Smooth muscle cell (in vitro differentiated cells): ENCODE measurements at regions not wholly inside any gene's neighbourhood (a gene's known extent, or its start where the extent isn't known, plus 50 kb on each side); places are given as distances from the start of the nearest gene placed in this dataset.

Experiments
- DNase-seq: peaks from one replicate; lab custom pipeline; 2025; ENCODE audit not compliant: unreplicated experiment; lab: John Stamatoyannopoulos, UW
- H2AFZ ChIP-seq: fragments of 200-600 bp; sonication (generic); 2 replicates; pipeline ENCODE4 v1.6.0; 2016; ENCODE audit warnings: antibody characterized with exemption, low read depth, mild to moderate bottlenecking
- H3F3A ChIP-seq: fragments of 200-600 bp; sonication (generic); 2 replicates; pipeline ENCODE4 v1.6.0; 2017; ENCODE audit warnings: antibody characterized with exemption, low read depth
- H3K27ac ChIP-seq: fragments of 200-600 bp; sonication (generic); 2 replicates; pipeline ENCODE4 v1.5.1; 2016; ENCODE audit warnings: low read depth, mild to moderate bottlenecking
- H3K27me3 ChIP-seq: fragments of 200-600 bp; sonication (generic); 2 replicates; pipeline ENCODE4 v1.6.1; 2016; ENCODE audit warnings: low read depth, mild to moderate bottlenecking
- H3K36me3 ChIP-seq: fragments of 200-600 bp; sonication (generic); 2 replicates; pipeline ENCODE4 v1.5.1; 2016; ENCODE audit warnings: low read depth
- H3K4me1 ChIP-seq: fragments of 200-600 bp; sonication (generic); 2 replicates; pipeline ENCODE4 v1.5.1; 2016; ENCODE audit warnings: low read depth
- H3K4me2 ChIP-seq: fragments of 200-600 bp; sonication (generic); 2 replicates; pipeline ENCODE4 v1.6.0; 2016; ENCODE audit warnings: mild to moderate bottlenecking
- H3K4me3 ChIP-seq: fragments of 200-600 bp; sonication (generic); 2 replicates; pipeline ENCODE4 v1.5.1; 2016; ENCODE audit warnings: mild to moderate bottlenecking
- H3K79me2 ChIP-seq: fragments of 200-600 bp; sonication (generic); 2 replicates; pipeline ENCODE4 v1.6.0; 2016; ENCODE audit warnings: low read depth, mild to moderate bottlenecking
- H3K9ac ChIP-seq: fragments of 200-600 bp; sonication (generic); 2 replicates; pipeline ENCODE4 v1.6.0; 2016; ENCODE audit warnings: low read depth
- H3K9me3 ChIP-seq: fragments of 200-600 bp; sonication (generic); replicated peaks from 2 replicates; pipeline ENCODE4 v1.5.1; 2016; ENCODE audit warnings: low read depth
- H4K20me1 ChIP-seq: fragments of 200-600 bp; sonication (generic); 2 replicates; pipeline ENCODE4 v1.6.0; 2016; ENCODE audit warnings: low read depth
- WGBS: methylation state at CpG from one replicate; pipeline ENCODE4 v1.1.7; 2016; ENCODE audit warnings: low lambda C conversion rate; 5-methylcytosine and 5-hydroxymethylcytosine counted together
- TF ChIP-seq, protein P1 (sequence below): fragments of 200-600 bp; sonication (generic); IDR thresholded peaks from 2 replicates; pipeline ENCODE4 v1.5.1; 2017; ENCODE audit warnings: borderline replicate concordance, mild to moderate bottlenecking, antibody characterized with exemption; ENCODE audit not compliant: insufficient read depth, poor library complexity, severe bottlenecking

DNA sequence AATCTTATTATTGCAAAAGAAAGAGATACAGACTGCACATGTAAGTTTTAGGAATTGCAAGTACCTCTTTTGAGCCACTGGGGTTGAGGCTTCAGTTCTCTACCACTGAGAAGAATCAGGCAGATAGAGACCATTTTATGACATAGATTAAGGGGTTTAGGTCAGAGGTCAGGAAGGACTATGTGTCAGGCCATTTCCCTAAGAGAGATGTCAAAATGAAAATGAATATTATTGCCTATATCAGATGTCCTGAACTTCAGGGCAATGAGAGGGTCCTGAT, 113.7 kb downstream of the GATA6 start:
- DNase-seq = no peak
- Histone ChIP-seq H3K36me3 (no peaks in the 10 kb centered on the region), H4K20me1 (no peaks in the 10 kb centered on the region), H3K27me3 (no peaks in the 10 kb centered on the region), H3K4me3 (no peak overlapping the region), H2AFZ (no peak overlapping the region), H3K9me3 (no peaks in the 10 kb centered on the region), H3K27ac (peak overlapping the region; percentile 94), H3K4me2 (peak overlapping the region; percentile 38), H3K79me2 (no peaks in the 10 kb centered on the region), H3K4me1 (no peaks in the 10 kb centered on the region), H3K9ac (peak overlapping the region; percentile 68), H3F3A (peaks cover 4% of the 10 kb centered on the region)
- TF ChIP-seq, protein P1, sequence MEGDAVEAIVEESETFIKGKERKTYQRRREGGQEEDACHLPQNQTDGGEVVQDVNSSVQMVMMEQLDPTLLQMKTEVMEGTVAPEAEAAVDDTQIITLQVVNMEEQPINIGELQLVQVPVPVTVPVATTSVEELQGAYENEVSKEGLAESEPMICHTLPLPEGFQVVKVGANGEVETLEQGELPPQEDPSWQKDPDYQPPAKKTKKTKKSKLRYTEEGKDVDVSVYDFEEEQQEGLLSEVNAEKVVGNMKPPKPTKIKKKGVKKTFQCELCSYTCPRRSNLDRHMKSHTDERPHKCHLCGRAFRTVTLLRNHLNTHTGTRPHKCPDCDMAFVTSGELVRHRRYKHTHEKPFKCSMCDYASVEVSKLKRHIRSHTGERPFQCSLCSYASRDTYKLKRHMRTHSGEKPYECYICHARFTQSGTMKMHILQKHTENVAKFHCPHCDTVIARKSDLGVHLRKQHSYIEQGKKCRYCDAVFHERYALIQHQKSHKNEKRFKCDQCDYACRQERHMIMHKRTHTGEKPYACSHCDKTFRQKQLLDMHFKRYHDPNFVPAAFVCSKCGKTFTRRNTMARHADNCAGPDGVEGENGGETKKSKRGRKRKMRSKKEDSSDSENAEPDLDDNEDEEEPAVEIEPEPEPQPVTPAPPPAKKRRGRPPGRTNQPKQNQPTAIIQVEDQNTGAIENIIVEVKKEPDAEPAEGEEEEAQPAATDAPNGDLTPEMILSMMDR = no peak

DNA sequence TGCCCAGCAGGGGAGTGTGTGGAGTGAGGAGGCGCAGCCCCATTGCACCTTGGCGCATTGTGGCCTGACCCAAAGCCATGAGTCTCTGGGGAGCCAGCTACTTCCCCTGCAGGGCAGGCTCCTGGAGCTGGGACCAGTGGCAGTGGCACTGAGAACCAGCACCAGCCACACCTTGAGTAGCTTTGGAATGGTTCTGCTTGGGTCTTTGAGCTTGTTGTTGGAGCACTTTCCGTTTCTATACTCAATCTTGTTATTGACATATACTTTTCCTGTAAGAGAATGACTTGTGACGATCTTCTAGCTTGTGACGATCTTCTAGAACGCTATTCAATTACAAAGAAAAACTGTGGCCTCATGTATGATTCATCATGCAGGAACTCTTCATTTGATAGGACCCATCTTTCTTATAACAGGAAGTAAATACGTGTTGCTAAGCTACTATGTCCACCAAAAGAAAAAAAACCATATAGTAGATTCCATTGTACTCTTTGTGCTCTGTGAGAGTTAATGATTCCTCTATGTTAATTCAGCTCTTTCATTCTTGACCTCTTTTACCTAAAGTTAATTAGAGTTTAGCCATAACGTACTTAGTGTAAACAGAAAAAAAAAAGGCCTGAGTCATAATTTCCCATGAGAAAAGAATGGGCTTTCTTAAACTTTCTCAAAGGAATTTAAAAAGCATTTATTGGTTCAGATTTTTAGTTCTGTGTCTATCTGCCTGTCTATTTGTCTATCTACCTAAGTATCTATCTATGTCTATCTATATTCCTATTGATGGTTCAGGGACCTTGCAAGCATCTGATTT, 113.1 kb downstream of the GATA6 start:
- 45% methylated on average over 8 of the region's 8 CpGs for WGBS
- TF ChIP-seq, protein P1 = no peak
- no peaks in the 10 kb centered on the region for H3K4me1 ChIP-seq
- peak overlapping the region; percentile 94 for H3K27ac ChIP-seq
- no peaks in the 10 kb centered on the region for H3K79me2 ChIP-seq
- H3K4me2 ChIP-seq = peak overlapping the region; percentile 38
- no peaks in the 10 kb centered on the region for H3K9me3 ChIP-seq
- DNase-seq = no peak
- H3F3A ChIP-seq = peaks cover 4% of the 10 kb centered on the region
- H2AFZ ChIP-seq = no peak overlapping the region
- H3K4me3 ChIP-seq = no peak overlapping the region
- no peaks in the 10 kb centered on the region for H4K20me1 ChIP-seq
- peak overlapping the region; percentile 76 for H3K9ac ChIP-seq
- H3K27me3 ChIP-seq = no peaks in the 10 kb centered on the region
- no peaks in the 10 kb centered on the region for H3K36me3 ChIP-seq

DNA sequence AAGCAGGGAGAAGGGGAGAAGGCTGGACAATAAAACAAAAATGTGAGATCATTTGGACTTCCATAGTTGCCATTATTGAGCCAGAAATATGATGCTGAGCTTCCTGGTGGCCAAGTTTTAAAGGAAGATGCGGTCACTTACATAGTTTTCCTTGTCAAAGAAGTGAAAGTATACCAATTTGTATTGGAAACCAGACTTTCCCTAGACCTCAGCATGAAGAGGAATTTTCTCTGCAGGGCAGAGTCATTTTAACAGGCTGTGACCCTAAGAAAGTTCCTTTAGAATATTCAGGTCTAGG, 111.0 kb downstream of the GATA6 start:
- H3K9ac ChIP-seq = no peak overlapping the region
- TF ChIP-seq, protein P1 = no peak
- no peaks in the 10 kb centered on the region for H3K36me3 ChIP-seq
- no peaks in the 10 kb centered on the region for H4K20me1 ChIP-seq
- H3F3A ChIP-seq = peaks cover 4% of the 10 kb centered on the region
- peak overlapping the region; percentile 94 for H3K27ac ChIP-seq
- no peaks in the 10 kb centered on the region for H3K27me3 ChIP-seq
- H3K79me2 ChIP-seq = no peaks in the 10 kb centered on the region
- H3K4me1 ChIP-seq = no peaks in the 10 kb centered on the region
- DNase-seq = no peak
- 82% methylated on average over 1 of the region's 1 CpG for WGBS
- H2AFZ ChIP-seq = no peak overlapping the region
- peak overlapping the region; percentile 47 for H3K4me2 ChIP-seq
- no peaks in the 10 kb centered on the region for H3K9me3 ChIP-seq
- H3K4me3 ChIP-seq = no peak overlapping the region

DNA sequence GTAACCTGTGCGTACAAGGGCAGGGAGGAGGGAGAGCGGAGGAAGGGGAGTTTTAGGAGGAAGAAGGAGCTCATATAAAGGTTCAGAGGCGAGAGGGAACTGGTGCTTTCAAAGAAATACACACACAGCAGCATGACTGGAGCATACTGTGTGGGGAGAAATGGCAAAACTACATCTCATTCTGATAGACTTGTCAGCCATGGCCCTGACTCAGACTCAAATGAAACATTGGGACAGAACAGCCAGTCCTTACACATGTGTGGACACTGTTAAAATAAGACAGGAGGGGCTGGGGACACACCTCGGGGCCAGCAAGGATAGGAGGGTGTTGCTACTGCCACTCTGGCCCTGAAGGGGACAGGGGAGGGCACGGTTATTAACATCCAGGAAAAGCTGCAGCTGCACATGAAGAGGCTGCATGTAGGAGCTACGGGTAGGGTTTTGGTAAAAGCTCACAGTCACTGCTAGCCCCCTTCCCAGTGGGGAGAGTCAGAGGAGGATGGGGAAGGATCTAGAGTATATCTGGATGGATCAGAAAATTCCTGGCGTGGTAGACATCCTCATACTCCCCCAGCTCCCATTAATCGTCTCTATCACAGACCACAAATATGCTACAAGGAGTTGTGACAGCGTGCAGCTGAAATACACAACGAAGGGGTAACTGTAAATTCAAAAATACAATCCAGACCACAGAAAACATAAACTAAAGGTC, 110.5 kb downstream of the GATA6 start:
- no peaks in the 10 kb centered on the region for H3K9me3 ChIP-seq
- H3K27ac ChIP-seq = peak overlapping the region; percentile 94
- H3K4me3 ChIP-seq = no peak overlapping the region
- H3K9ac ChIP-seq = peak overlapping the region; percentile 74
- WGBS = 42% methylated on average over 10 of the region's 10 CpGs
- no peak overlapping the region for H2AFZ ChIP-seq
- H3K4me2 ChIP-seq = peak overlapping the region; percentile 47
- DNase-seq = no peak
- H3K79me2 ChIP-seq = no peaks in the 10 kb centered on the region
- H3K4me1 ChIP-seq = no peaks in the 10 kb centered on the region
- no peaks in the 10 kb centered on the region for H3K36me3 ChIP-seq
- H3F3A ChIP-seq = peaks cover 4% of the 10 kb centered on the region
- H3K27me3 ChIP-seq = no peaks in the 10 kb centered on the region
- TF ChIP-seq, protein P1 = no peak
- no peaks in the 10 kb centered on the region for H4K20me1 ChIP-seq
